Ishikawa (cell line): ENCODE measurements at regions not wholly inside any gene's neighbourhood (a gene's known extent, or its start where the extent isn't known, plus 50 kb on each side); places are given as distances from the start of the nearest gene placed in this dataset.

Source experiments
- CEBPB ChIP-seq: IDR thresholded peaks from 2 replicates; pipeline ENCODE4 v1.6.1; 2012
- CREB1 ChIP-seq: IDR thresholded peaks from 2 replicates; pipeline ENCODE4 v1.6.1; 2012; ENCODE audit warnings: low read depth
- EGR1 ChIP-seq: IDR thresholded peaks from 2 replicates; pipeline ENCODE4 v1.6.1; 2012
- EP300 ChIP-seq: IDR thresholded peaks from 2 replicates; pipeline ENCODE4 v1.6.1; 2012; ENCODE audit warnings: borderline replicate concordance
- FOXM1 ChIP-seq: IDR thresholded peaks from 2 replicates; pipeline ENCODE4 v1.6.1; 2012; ENCODE audit warnings: low read depth, borderline replicate concordance
- NFIC ChIP-seq: IDR thresholded peaks from 2 replicates; pipeline ENCODE4 v1.6.1; 2012
- RAD21 ChIP-seq: IDR thresholded peaks from 2 replicates; pipeline ENCODE4 v1.6.1; 2012; ENCODE audit warnings: low read depth
- REST ChIP-seq: IDR thresholded peaks from 2 replicates; pipeline ENCODE4 v1.6.1; 2012; ENCODE audit warnings: low read depth, mild to moderate bottlenecking
- TAF1 ChIP-seq: IDR thresholded peaks from 2 replicates; pipeline ENCODE4 v1.6.1; 2012; ENCODE audit warnings: low read depth, mild to moderate bottlenecking
- TCF12 ChIP-seq: IDR thresholded peaks from 2 replicates; pipeline ENCODE4 v1.6.1; 2012; ENCODE audit warnings: low read depth
- TEAD4 ChIP-seq: IDR thresholded peaks from 2 replicates; pipeline ENCODE4 v1.6.1; 2012
- YY1 ChIP-seq: IDR thresholded peaks from 2 replicates; pipeline ENCODE4 v1.6.1; 2012; ENCODE audit warnings: low read depth
- ZBTB7A ChIP-seq: IDR thresholded peaks from 2 replicates; pipeline ENCODE4 v1.6.1; 2012; ENCODE audit warnings: low read depth
- TF ChIP-seq, protein P1 (sequence below): IDR thresholded peaks from 2 replicates; pipeline ENCODE4 v1.6.1; 2012
- TF ChIP-seq, protein P2 (sequence below): IDR thresholded peaks from 2 replicates; pipeline ENCODE4 v1.6.1; 2012

DNA sequence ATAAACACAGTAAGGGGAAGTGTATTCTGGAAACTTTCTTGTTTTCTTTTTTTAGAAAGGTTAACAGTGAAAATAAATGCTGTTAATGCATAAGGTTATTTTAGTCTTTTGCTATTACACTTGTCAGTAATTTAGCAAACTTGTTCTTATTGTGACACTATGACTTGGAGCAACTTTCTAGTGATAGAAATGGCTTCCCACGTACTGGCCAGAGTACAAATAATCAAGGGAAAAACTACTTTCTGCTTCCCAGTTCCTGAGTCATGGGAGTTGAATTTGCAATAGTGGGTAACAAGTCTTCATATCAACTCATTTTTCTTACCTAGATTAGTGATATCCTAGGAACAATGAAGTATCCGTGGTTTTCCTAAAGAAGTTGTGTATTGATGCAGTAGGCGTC is 1072.3 kb downstream of the FLRT2 start:
- TF ChIP-seq CEBPB (no peak), EGR1 (no peak), TCF12 (no peak), RAD21 (no peak), REST (no peak), TAF1 (no peak), NFIC (no peak), FOXM1 (no peak)
- TF ChIP-seq, protein P1, sequence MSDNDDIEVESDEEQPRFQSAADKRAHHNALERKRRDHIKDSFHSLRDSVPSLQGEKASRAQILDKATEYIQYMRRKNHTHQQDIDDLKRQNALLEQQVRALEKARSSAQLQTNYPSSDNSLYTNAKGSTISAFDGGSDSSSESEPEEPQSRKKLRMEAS: no peak
- TF ChIP-seq, protein P2, sequence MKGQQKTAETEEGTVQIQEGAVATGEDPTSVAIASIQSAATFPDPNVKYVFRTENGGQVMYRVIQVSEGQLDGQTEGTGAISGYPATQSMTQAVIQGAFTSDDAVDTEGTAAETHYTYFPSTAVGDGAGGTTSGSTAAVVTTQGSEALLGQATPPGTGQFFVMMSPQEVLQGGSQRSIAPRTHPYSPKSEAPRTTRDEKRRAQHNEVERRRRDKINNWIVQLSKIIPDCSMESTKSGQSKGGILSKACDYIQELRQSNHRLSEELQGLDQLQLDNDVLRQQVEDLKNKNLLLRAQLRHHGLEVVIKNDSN: no peak

GRCh38 chr14:86601813-86602212 is 1071.9 kb downstream of the FLRT2 start:
- TF ChIP-seq CREB1 (no peak), NFIC (no peak), CEBPB (no peak), TAF1 (no peak), YY1 (no peak), FOXM1 (no peak), TCF12 (no peak), REST (no peak)
- TF ChIP-seq, protein P1: no peak

DNA sequence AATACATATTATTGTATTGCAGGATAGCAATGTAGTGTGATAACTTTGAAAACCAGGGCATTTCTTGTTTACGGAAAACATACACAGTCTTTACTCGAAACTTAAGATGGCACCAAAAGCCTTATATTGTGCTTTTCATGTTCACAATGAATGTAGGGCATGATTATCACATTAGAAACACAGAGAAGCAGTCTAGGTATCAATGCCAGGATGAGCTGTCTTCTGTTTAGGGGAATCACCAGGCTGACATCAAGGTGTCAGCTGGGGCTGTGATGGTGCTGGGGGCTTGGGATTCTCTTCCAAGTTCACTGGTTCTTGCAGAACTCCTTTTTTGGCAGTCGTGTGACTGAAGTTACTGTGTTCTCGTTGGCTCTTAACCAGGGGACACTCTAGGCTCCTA is 1067.3 kb downstream of the FLRT2 start:
- TF ChIP-seq, protein P2: no peak
- TF ChIP-seq RAD21 (no peak), CREB1 (no peak), REST (no peak), TEAD4 (no peak)

GRCh38 chr14:86596024-86596423 is 1066.1 kb downstream of the FLRT2 start:
- TF ChIP-seq FOXM1 (no peak), ZBTB7A (no peak), TCF12 (no peak), EP300 (no peak), CEBPB (no peak)
- TF ChIP-seq, protein P1: no peak

DNA sequence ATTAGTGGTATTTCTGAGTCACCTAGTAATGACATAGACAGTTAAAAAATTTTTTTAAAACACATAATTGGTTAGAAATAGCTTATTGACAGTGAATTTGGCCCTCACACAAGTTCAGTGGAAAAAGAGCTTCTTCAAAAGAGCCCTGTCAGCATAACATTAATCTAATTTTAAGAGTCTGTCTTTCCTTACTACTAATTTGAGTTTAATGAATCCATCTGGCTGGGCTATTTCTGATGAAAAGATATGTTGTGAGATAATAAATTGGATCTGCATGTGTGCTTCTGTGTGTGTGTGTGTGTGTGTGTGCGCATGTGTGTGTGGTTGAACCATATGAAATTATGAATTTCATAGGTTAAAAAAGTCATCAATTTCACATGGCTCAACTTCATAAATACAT is 1045.2 kb downstream of the FLRT2 start:
- TF ChIP-seq, protein P2: no peak
- no peak for TF ChIP-seq CEBPB
- no peak for TF ChIP-seq NFIC
- no peak for TF ChIP-seq YY1
- TF ChIP-seq TCF12: no peak
- no peak for TF ChIP-seq FOXM1
- no peak for TF ChIP-seq CREB1
- TF ChIP-seq ZBTB7A: no peak
- TF ChIP-seq EGR1: no peak
- no peak for TF ChIP-seq REST
